Omental fat pad (tissue), 3 donors: ENCODE measurements at regions not wholly inside any gene's neighbourhood (a gene's known extent, or its start where the extent isn't known, plus 50 kb on each side); places are given as distances from the start of the nearest gene placed in this dataset.
"Not testable (repeated sequence)": the region's sequence is repeated elsewhere in the genome, so short reads cannot be mapped to it uniquely, and the experiment has no call there.

ENCODE experiments used
- ATAC-seq: fragments of 150-250 bp; one replicate; pipeline ENCODE4 v1.9.1; 2016; ENCODE audit warnings: mild to moderate bottlenecking, moderate library complexity; ENCODE audit not compliant: low FRiP score
- DNase-seq: peaks from one replicate; pipeline ENCODE4 v3.0.0-alpha.2; 2019; ENCODE audit warnings: low spot score
- TF ChIP-seq, protein P1 (sequence below), 3 donors: fragments of 450-650 bp; IDR thresholded peaks; one replicate each; pipeline ENCODE4 v1.5.1; 2016 to 2017; ENCODE audit warnings: antibody characterized with exemption in 3 of 3, mild to moderate bottlenecking in 3 of 3, moderate library complexity in 2 of 3

DNA sequence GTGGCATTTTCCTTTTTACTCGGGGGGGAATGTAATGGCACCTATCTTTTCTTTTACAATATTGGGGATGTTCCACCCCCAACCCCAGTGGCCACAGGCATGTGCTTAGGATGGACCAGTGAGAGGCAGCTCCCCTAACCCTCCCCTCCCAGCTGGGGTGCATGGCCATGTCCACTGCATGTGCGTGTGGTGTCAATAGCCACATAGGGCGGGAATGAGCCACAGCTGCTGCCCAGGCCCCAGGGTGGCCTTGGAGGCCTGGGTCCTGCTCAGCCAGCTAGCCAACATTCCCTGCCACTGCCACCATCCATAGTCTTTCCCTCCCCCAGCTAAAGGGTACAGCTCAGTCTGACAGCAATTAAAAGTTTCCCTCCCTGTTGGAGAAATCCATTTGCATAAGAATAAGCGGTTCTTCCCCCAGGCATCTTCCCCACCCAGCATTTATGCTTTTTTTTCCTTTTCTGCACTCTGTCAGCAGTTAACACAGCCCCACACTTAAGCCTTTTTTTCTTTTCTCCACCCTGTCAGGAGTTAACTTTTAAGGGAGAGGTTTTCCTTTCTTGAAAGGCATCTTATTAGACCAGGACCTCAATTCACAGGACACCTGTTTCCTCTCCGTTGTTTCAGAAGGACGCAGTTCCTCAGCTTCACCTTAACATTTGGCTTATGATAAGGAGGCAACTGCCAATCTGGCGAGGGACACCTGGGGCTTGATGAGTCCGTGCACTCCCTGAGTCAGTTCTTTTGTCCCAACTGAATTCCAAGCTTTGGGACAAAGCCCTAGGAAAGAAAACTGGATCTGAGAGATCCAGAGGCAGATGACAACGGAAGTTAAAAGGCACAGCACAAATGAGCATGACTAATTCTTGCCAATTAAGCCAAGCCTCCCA, 121.4 kb downstream of the TPBG start:
- DNase-seq = no peak
- TF ChIP-seq, protein P1, sequence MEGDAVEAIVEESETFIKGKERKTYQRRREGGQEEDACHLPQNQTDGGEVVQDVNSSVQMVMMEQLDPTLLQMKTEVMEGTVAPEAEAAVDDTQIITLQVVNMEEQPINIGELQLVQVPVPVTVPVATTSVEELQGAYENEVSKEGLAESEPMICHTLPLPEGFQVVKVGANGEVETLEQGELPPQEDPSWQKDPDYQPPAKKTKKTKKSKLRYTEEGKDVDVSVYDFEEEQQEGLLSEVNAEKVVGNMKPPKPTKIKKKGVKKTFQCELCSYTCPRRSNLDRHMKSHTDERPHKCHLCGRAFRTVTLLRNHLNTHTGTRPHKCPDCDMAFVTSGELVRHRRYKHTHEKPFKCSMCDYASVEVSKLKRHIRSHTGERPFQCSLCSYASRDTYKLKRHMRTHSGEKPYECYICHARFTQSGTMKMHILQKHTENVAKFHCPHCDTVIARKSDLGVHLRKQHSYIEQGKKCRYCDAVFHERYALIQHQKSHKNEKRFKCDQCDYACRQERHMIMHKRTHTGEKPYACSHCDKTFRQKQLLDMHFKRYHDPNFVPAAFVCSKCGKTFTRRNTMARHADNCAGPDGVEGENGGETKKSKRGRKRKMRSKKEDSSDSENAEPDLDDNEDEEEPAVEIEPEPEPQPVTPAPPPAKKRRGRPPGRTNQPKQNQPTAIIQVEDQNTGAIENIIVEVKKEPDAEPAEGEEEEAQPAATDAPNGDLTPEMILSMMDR (IDR thresholded peaks at IDR 0.05) = no peak
- no peak for ATAC-seq

DNA sequence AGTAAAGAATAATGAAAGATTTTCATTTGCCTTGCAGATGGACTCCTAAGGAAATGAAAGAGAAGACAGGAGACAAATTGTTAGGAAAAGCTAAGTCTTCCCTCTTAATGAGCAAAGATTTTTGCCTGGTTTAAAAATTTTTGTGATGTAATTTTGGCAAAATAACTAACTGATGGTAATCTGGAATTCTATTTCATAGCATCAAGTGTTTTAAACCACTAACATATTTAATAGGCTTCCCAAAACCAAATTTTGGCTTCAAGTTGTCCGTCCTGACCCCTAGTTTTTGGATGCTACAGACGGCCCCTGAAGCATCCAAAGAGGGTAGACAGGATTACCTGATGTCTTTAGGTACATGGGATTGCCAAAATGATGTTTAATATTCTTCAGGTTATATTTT, 124.3 kb downstream of the TPBG start:
- DNase-seq = no peak
- ATAC-seq = no peak
- TF ChIP-seq, protein P1 (IDR thresholded peaks at IDR 0.05) = no peak

DNA sequence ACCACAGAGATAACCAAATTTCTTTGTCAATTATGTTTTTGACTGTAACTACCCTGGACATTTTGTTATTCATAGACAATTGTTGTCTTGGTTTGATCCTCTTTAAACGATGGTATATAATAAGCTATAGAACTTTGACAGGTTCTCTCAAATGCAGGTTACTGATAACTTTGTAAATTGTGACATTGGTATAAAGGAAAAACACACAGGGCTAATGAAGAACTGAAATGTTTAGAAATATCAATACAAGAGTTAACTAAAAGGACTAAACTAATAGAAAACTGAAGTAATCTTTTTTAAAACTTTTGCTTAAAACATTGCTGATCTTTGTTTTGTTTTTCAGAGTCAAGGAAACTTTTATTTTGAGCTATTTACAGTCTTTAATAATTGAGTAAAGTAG, 124.8 kb downstream of the TPBG start:
- DNase-seq (no peak), ATAC-seq (no peak)
- TF ChIP-seq, protein P1 (IDR thresholded peaks at IDR 0.05) = no peak

DNA sequence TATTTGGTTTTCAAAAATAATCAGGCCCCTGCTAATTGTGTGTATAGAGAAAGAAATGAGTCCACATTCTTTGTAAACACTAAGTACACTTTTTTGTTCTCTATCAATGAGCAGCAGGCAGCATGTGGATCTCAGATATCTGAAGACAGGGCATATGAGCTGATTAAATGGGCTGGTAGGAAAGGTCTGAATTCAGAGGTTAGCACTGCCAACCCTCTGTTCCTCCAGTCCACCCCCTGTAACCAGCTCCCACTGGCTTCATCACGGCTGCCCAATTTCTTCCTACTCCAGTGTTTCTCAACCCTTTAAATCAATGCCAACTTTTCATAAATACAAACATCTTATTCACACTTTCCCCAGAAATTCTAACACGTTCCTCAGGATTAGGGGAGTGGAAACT, 128.5 kb downstream of the TPBG start:
- TF ChIP-seq, protein P1 (IDR thresholded peaks at IDR 0.05) = no peak
- ATAC-seq (peak; percentile 89), DNase-seq (no peak)

DNA sequence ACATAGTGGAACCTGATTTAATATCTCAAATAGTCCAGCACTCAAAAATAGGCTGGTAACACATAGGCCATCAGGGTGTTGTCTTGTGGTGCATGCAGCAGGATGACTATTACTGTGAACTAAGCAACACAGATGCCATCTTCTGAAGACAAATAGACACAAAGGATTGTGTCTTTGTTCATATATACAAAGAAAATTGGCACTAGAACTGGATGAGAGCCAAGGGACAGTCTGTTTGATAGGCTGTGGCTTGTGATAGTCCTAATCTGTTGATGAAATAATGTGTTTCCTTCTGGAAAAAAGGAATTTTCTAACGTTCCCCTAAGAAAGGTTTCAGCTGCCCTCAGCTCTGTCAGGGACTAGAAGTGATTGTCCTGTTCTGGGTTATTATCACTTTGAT, 129.8 kb downstream of the TPBG start:
- DNase-seq = no peak
- ATAC-seq = no peak
- TF ChIP-seq, protein P1 (IDR thresholded peaks at IDR 0.05) = no peak

DNA sequence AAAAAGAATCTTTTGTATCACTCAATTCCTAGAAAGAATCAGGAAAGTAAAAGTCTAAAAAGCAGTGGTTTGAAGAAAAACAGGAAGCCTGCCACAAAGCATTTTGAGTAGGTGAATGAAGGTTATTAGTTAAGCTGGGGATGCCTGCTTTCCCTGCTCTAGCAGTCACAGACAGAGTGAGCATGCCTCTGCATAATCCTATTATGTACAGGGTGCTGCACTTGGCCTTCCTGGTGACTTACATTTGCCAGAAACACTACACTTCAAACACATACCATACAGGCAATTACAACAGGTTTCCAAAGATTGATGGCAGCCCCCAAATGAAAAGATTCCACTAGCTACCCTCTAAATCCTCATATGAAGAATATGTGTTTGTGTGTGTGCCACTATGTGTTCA, 130.8 kb downstream of the TPBG start:
- DNase-seq (no peak), ATAC-seq (no peak)
- TF ChIP-seq, protein P1 (IDR thresholded peaks at IDR 0.05) = no peak

DNA sequence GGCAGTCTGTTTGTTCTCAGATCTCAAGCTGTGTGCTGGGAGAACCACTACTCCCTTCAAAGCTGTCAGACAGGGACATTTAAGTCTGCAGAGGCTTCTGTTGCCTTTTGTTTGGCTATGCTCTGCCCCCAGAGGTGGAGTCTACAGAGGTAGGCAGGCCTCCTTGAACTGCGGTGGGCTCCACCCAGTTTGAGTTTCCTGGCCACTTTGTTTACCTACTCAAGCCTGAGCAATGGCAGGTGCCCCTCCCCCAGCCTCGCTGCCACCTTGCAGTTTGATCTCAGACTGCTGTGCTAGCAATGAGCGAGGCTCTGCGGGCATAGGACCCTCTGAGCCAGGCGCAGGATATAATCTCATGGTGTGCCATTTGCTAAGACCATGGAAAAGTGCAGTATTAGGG, 138.3 kb downstream of the TPBG start:
- DNase-seq, ATAC-seq: not testable (repeated sequence)
